ENCODE measurements at regions not wholly inside any gene's neighbourhood (a gene's known extent, or its start where the extent isn't known, plus 50 kb on each side); places are given as distances from the start of the nearest gene placed in this dataset.

GRCh38 chr11:128269466-128269865 lies 317.9 kb downstream of the ETS1 start:
- Histone ChIP-seq H3K36me3 (replicated peaks in 1 of 2; ENCODE audit: control extremely low read depth in 1 of 2, control insufficient read depth in 1 of 2, extremely low read depth in 1 of 2, insufficient read depth in 2 of 2, low read length in 1 of 2) (no peaks in the 10 kb centered on the region), H3K9me3 (ENCODE audit: control extremely low read depth in 1 of 3, control insufficient read depth in 2 of 3, insufficient read depth in 1 of 3, low read length in 2 of 3) (no peaks in the 10 kb centered on the region), H3K27ac (ENCODE audit: low read length in 2 of 2) (peak overlapping the region in 1 of 2 donors; percentile 95), H3K4me3 (ENCODE audit: control extremely low read depth in 1 of 5, extremely low read depth in 1 of 5, insufficient read depth in 1 of 5, low read depth in 2 of 5, low read length in 4 of 5) (no peak overlapping the region), H3K4me2 (replicated peaks; ENCODE audit: low read depth, low read length, poor library complexity, severe bottlenecking) (no peak overlapping the region), H3K79me2 (ENCODE audit: control insufficient read depth, insufficient read depth, low read length) (no peaks in the 10 kb centered on the region), H3K4me1 (ENCODE audit: control insufficient read depth in 2 of 2, insufficient read depth in 2 of 2, low read length in 2 of 2) (peaks cover 41 to 46% of the 10 kb centered on the region in 2 donors), H4K20me1 (ENCODE audit: control insufficient read depth, insufficient read depth, low read length, poor library complexity, severe bottlenecking) (no peaks in the 10 kb centered on the region), H2AFZ (ENCODE audit: insufficient read depth, low read depth, low read length, poor library complexity, severe bottlenecking) (no peak overlapping the region), H3K27me3 (replicated peaks in 1 of 4; ENCODE audit: control extremely low read depth in 1 of 4, control insufficient read depth in 3 of 4, insufficient read depth in 4 of 4, low read length in 3 of 4) (no peaks in the 10 kb centered on the region), H3K9ac (ENCODE audit: low read length) (no peak overlapping the region)
- H3K9me3 Mint-ChIP-seq (ENCODE audit: insufficient read depth) = peaks cover 2% of the 10 kb centered on the region
- ChIA-PET CTCF (no interaction called here), POLR2A (no interaction called here)
- ATAC-seq (ENCODE audit: low read depth) (no peak), DNase-seq (no peak)
- H3K4me3 Mint-ChIP-seq = no peak overlapping the region
- intact Hi-C loops (cut with micrococcal nuclease) = no loop called here
- H3K27me3 Mint-ChIP-seq = no peaks in the 10 kb centered on the region
- no peak overlapping the region for H3K27ac Mint-ChIP-seq
- TF ChIP-seq EZH2 (IDR thresholded peaks at IDR 0.05; ENCODE audit: borderline replicate concordance, insufficient read depth, low read depth, low read length, poor library complexity, severe bottlenecking) (no peak), CTCF (IDR thresholded peaks at IDR 0.05) (no peak)
- H3K4me1 Mint-ChIP-seq = peaks cover 57% of the 10 kb centered on the region
- WGBS (ENCODE audit: insufficient coverage) = no CpG with 5 or more reads among the region's 1 CpG

GRCh38 chr11:128266893-128267292 lies 320.5 kb downstream of the ETS1 start:
- Histone ChIP-seq H3K9me3 (ENCODE audit: control extremely low read depth in 1 of 3, control insufficient read depth in 2 of 3, insufficient read depth in 1 of 3, low read length in 2 of 3) (no peaks in the 10 kb centered on the region), H4K20me1 (ENCODE audit: control insufficient read depth, insufficient read depth, low read length, poor library complexity, severe bottlenecking) (no peaks in the 10 kb centered on the region), H3K27ac (ENCODE audit: low read length in 2 of 2) (no peak overlapping the region), H3K79me2 (ENCODE audit: control insufficient read depth, insufficient read depth, low read length) (no peaks in the 10 kb centered on the region), H3K4me1 (ENCODE audit: control insufficient read depth in 2 of 2, insufficient read depth in 2 of 2, low read length in 2 of 2) (peaks cover 32 to 35% of the 10 kb centered on the region in 2 donors), H3K27me3 (replicated peaks in 1 of 4; ENCODE audit: control extremely low read depth in 1 of 4, control insufficient read depth in 3 of 4, insufficient read depth in 4 of 4, low read length in 3 of 4) (no peaks in the 10 kb centered on the region), H3K36me3 (replicated peaks in 1 of 2; ENCODE audit: control extremely low read depth in 1 of 2, control insufficient read depth in 1 of 2, extremely low read depth in 1 of 2, insufficient read depth in 2 of 2, low read length in 1 of 2) (no peaks in the 10 kb centered on the region), H3K9ac (ENCODE audit: low read length) (no peak overlapping the region), H2AFZ (ENCODE audit: insufficient read depth, low read depth, low read length, poor library complexity, severe bottlenecking) (no peak overlapping the region), H3K4me2 (replicated peaks; ENCODE audit: low read depth, low read length, poor library complexity, severe bottlenecking) (no peak overlapping the region), H3K4me3 (ENCODE audit: control extremely low read depth in 1 of 5, extremely low read depth in 1 of 5, insufficient read depth in 1 of 5, low read depth in 2 of 5, low read length in 4 of 5) (no peak overlapping the region)
- Mint-ChIP-seq H3K27me3 (no peaks in the 10 kb centered on the region), H3K4me3 (no peak overlapping the region), H3K9me3 (ENCODE audit: insufficient read depth) (no peaks in the 10 kb centered on the region), H3K4me1 (peaks cover 50% of the 10 kb centered on the region), H3K27ac (no peak overlapping the region)
- intact Hi-C loops (cut with micrococcal nuclease) = no loop called here
- no peak for TF ChIP-seq EZH2 (IDR thresholded peaks at IDR 0.05; ENCODE audit: borderline replicate concordance, insufficient read depth, low read depth, low read length, poor library complexity, severe bottlenecking)
- TF ChIP-seq CTCF (IDR thresholded peaks at IDR 0.05) = no peak
- 100% methylated on average over 2 of the region's 2 CpGs for WGBS (ENCODE audit: insufficient coverage)
- ChIA-PET CTCF (interaction anchor here (0.9 kb wide), 1 partner anchor 94 kb away, joined by 3 read pairs; no protein-coding TSS in a partner anchor), POLR2A (no interaction called here)
- DNase-seq (no peak), ATAC-seq (ENCODE audit: low read depth) (no peak)

Data from B cell (primary cell).